Ovary (tissue), 3 donors: ENCODE measurements at regions not wholly inside any gene's neighbourhood (a gene's known extent, or its start where the extent isn't known, plus 50 kb on each side); places are given as distances from the start of the nearest gene placed in this dataset.

Source experiments
- POLR2A ChIP-seq: fragments of 450-650 bp; IDR thresholded peaks from one replicate; pipeline ENCODE4 v1.6.1; 2017; ENCODE audit warnings: antibody characterized with exemption, mild to moderate bottlenecking, moderate library complexity
- TF ChIP-seq, protein P1 (sequence below), 3 donors: fragments of 450-650 bp in 2 of 3; fragments of 200-600 bp in 1 of 3; IDR thresholded peaks; one replicate each; pipeline versions ENCODE4 v1.5.1 to v1.8.0; 2016 to 2022; ENCODE audit warnings: antibody characterized with exemption in 3 of 3, mild to moderate bottlenecking in 1 of 3
- donor health status: DM: no; HTN: no; CAD: no.

DNA sequence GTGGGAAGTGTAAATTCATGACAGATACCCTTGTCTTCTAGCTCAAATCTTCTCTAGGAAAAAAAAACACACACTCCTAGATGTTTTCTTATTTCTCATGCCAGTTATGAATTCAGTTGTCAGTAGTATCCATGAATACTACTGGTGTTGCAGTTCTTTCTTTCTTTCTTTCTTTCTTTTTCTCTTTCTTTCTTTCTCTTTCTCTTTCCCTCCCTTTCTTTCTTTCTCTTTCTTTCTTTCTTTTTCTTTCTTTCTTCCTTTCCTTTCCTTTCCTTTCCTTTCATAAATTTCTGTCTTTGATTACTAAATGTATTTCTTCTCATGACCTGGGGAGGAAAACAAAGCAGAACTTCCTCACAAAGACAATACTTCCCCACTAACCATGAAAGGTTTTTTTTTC lies 253.8 kb downstream of the PCDH7 start:
- no peak for TF ChIP-seq POLR2A
- TF ChIP-seq, protein P1, sequence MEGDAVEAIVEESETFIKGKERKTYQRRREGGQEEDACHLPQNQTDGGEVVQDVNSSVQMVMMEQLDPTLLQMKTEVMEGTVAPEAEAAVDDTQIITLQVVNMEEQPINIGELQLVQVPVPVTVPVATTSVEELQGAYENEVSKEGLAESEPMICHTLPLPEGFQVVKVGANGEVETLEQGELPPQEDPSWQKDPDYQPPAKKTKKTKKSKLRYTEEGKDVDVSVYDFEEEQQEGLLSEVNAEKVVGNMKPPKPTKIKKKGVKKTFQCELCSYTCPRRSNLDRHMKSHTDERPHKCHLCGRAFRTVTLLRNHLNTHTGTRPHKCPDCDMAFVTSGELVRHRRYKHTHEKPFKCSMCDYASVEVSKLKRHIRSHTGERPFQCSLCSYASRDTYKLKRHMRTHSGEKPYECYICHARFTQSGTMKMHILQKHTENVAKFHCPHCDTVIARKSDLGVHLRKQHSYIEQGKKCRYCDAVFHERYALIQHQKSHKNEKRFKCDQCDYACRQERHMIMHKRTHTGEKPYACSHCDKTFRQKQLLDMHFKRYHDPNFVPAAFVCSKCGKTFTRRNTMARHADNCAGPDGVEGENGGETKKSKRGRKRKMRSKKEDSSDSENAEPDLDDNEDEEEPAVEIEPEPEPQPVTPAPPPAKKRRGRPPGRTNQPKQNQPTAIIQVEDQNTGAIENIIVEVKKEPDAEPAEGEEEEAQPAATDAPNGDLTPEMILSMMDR (IDR thresholded peaks at IDR 0.05), result no peak
